Panc1 (cell line): ENCODE measurements at regions not wholly inside any gene's neighbourhood (a gene's known extent, or its start where the extent isn't known, plus 50 kb on each side); places are given as distances from the start of the nearest gene placed in this dataset.

Experiments
- ATAC-seq: fragments of 200-7000 bp; cut with Tn5 transposase; 2 replicates; pipeline ENCODE4 v1.9.1; 2020; ENCODE audit warnings: mild to moderate bottlenecking, moderate library complexity
- BruUV-seq: library from RNA; stranded (reverse); fragments of 400-500 nt; replicated peaks from 2 replicates; lab custom pipeline; 2021; lab: Mats Ljungman, UMichigan
- CTCF ChIA-PET: fragments of 300-600 bp; sonication (Branson Sonifier 250); formaldehyde crosslinking; loops from one replicate; lab custom pipeline; 2022; ENCODE audit warnings: antibody characterized with exemption; lab: Charles Lee
- POLR2A ChIA-PET: fragments of 300-600 bp; sonication (Branson Sonifier 250); formaldehyde crosslinking; loops from one replicate; lab custom pipeline; 2022; ENCODE audit warnings: antibody characterized with exemption; lab: Charles Lee
- DNase-seq: peaks from one replicate; pipeline ENCODE4 v3.0.0-alpha.2; 2010; ENCODE audit warnings: low read depth, low spot score
- H3K27ac ChIP-seq: 2 replicates; pipeline ENCODE4 v1.5.1; 2011; ENCODE audit warnings: mild to moderate bottlenecking, low read length, inconsistent platforms
- H3K27me3 ChIP-seq: fragments of 200-500 bp; sonication (Bioruptor generic); 2 replicates; pipeline ENCODE4 v1.6.0; 2014; ENCODE audit warnings: low read length, inconsistent platforms; ENCODE audit not compliant: control insufficient read depth, insufficient read depth
- H3K36me3 ChIP-seq: fragments of 200-500 bp; sonication (Bioruptor generic); 2 replicates; pipeline ENCODE4 v1.5.1; 2014; ENCODE audit warnings: inconsistent platforms, mild to moderate bottlenecking, low read length, moderate library complexity; ENCODE audit not compliant: control insufficient read depth, insufficient read depth
- H3K4me1 ChIP-seq: 2 replicates; pipeline ENCODE4 v1.5.1; 2011; ENCODE audit warnings: inconsistent platforms, mild to moderate bottlenecking, low read length, moderate library complexity; ENCODE audit not compliant: control insufficient read depth, insufficient read depth
- H3K4me3 ChIP-seq, 2 experiments: 2 replicates each; pipeline ENCODE4 v1.5.1; 2011 to 2012; ENCODE audit warnings: low read depth in 2 of 2, low read length in 2 of 2, mild to moderate bottlenecking in 2 of 2, inconsistent platforms in 1 of 2, moderate library complexity in 1 of 2
- H3K9me3 ChIP-seq: fragments of 200-500 bp; sonication (Bioruptor generic); 2 replicates; pipeline ENCODE4 v1.5.1; 2014; ENCODE audit warnings: low read depth, mild to moderate bottlenecking, inconsistent platforms, low read length, moderate library complexity; ENCODE audit not compliant: control insufficient read depth, insufficient read depth
- CTCF ChIP-seq: fragments of 450-650 bp; IDR thresholded peaks from 2 replicates; pipeline ENCODE4 v1.5.1; 2017; ENCODE audit warnings: mild to moderate bottlenecking
- POLR2AphosphoS5 ChIP-seq: IDR thresholded peaks from 2 replicates; pipeline ENCODE4 v1.6.1; 2012; ENCODE audit warnings: mild to moderate bottlenecking, low read depth, low read length, moderate library complexity
- REST ChIP-seq, 2 experiments: IDR thresholded peaks; 2 replicates each; pipeline ENCODE4 v1.6.1; 2011 to 2012; ENCODE audit warnings: low read depth in 2 of 2, control low read depth in 1 of 2, low read length in 1 of 2, mild to moderate bottlenecking in 1 of 2, moderate library complexity in 1 of 2; ENCODE audit not compliant: insufficient read depth in 1 of 2
- SIN3A ChIP-seq: IDR thresholded peaks from 2 replicates; pipeline ENCODE4 v1.6.1; 2012; ENCODE audit warnings: low read depth, mild to moderate bottlenecking, low read length, moderate library complexity, borderline replicate concordance; ENCODE audit not compliant: insufficient read depth
- TCF7L2 ChIP-seq: IDR thresholded peaks from 2 replicates; pipeline ENCODE4 v1.6.1; 2011; ENCODE audit warnings: mild to moderate bottlenecking, low read depth, low read length, inconsistent platforms
- in situ Hi-C: cut with HindIII; loops from 2 replicates; pipeline ENCODE4 v1.10.0; 2016; ENCODE audit warnings: low sequenced_read_pairs, low pct_unique_long_range_greater_than_20kb
- intact Hi-C: fragments of 100-400 bp; cut with micrococcal nuclease; formaldehyde crosslinking; loops from one replicate; pipeline ENCODE4 v1.10.0; 2022; ENCODE audit not compliant: unreplicated experiment

GRCh38 chr3:78257951-78258530 lies 1218.1 kb downstream of the ROBO2 start:
- DNase-seq, result no peak
- Histone ChIP-seq H3K27ac (no peak overlapping the region), H3K27me3 (no peaks in the 10 kb centered on the region), H3K4me3 (no peak overlapping the region), H3K36me3 (no peaks in the 10 kb centered on the region), H3K4me1 (no peaks in the 10 kb centered on the region), H3K9me3 (no peaks in the 10 kb centered on the region)
- no TSS peak for BruUV-seq
- ChIA-PET POLR2A (no interaction called here), CTCF (no interaction called here)
- in situ Hi-C loops, result no loop called here
- no peak for ATAC-seq
- intact Hi-C loops, result no loop called here
- TF ChIP-seq CTCF (no peak), TCF7L2 (no peak), SIN3A (no peak), POLR2AphosphoS5 (no peak), REST (IDR thresholded peaks at IDR 0.05; ENCODE audit: insufficient read depth in 1 of 2, low read depth in 2 of 2, low read length in 1 of 2) (no peak)

GRCh38 chr3:78258798-78259197 lies 1218.9 kb downstream of the ROBO2 start:
- no peak for ATAC-seq
- Histone ChIP-seq H3K4me1 (no peaks in the 10 kb centered on the region), H3K27me3 (no peaks in the 10 kb centered on the region), H3K4me3 (no peak overlapping the region), H3K36me3 (no peaks in the 10 kb centered on the region), H3K9me3 (no peaks in the 10 kb centered on the region), H3K27ac (no peak overlapping the region)
- POLR2A ChIA-PET, result no interaction called here
- BruUV-seq, result no TSS peak
- no peak for TF ChIP-seq CTCF
- no peak for TF ChIP-seq POLR2AphosphoS5
- TF ChIP-seq SIN3A, result no peak
- no peak for TF ChIP-seq TCF7L2
- no peak for TF ChIP-seq REST (IDR thresholded peaks at IDR 0.05; ENCODE audit: insufficient read depth in 1 of 2, low read depth in 2 of 2, low read length in 1 of 2)
- in situ Hi-C loops, result no loop called here
- CTCF ChIA-PET, result no interaction called here
- intact Hi-C loops, result no loop called here
- DNase-seq, result no peak
